H1 (cell line): ENCODE measurements at regions not wholly inside any gene's neighbourhood (a gene's known extent, or its start where the extent isn't known, plus 50 kb on each side); places are given as distances from the start of the nearest gene placed in this dataset.

Source experiments
- CTCF ChIA-PET: fragments of 300-600 bp; sonication (Branson Sonifier 250); formaldehyde crosslinking; loops from one replicate; lab custom pipeline; 2021; ENCODE audit not compliant: partially characterized antibody; lab: Charles Lee
- POLR2A ChIA-PET: fragments of 300-600 bp; sonication (Branson Sonifier 250); formaldehyde crosslinking; loops from one replicate; lab custom pipeline; 2021; ENCODE audit warnings: inconsistent platforms; ENCODE audit not compliant: partially characterized antibody; lab: Charles Lee
- DNase-seq, 2 experiments: peaks; one replicate each; pipeline versions ENCODE4 v3.0.0 to v3.0.0-alpha.2; 2010 to 2022; ENCODE audit warnings: low spot score in 2 of 2, low read depth in 1 of 2, mixed read lengths in 1 of 2
- FAIRE-seq: peaks from 2 replicates; lab custom pipeline; 2011; peaks lifted over from hg19 to GRCh38; lab: Jason Lieb, UNC
- H2AFZ ChIP-seq: 2 replicates; pipeline ENCODE4 v1.8.1; 2012; ENCODE audit warnings: low read length, inconsistent platforms
- H2AK5ac ChIP-seq: 2 replicates; pipeline ENCODE4 v1.6.1; 2013; ENCODE audit warnings: low read depth, low read length
- H2BK120ac ChIP-seq: replicated peaks from 2 replicates; pipeline ENCODE3; 2013; ENCODE audit warnings: low read depth, low read length, inconsistent platforms
- H2BK12ac ChIP-seq: 2 replicates; pipeline ENCODE4 v1.6.1; 2013; ENCODE audit warnings: low read depth, low read length
- H2BK15ac ChIP-seq: 2 replicates; pipeline ENCODE4 v1.6.1; 2013; ENCODE audit warnings: low read length
- H2BK20ac ChIP-seq: 2 replicates; pipeline ENCODE4 v1.6.1; 2013; ENCODE audit warnings: low read length
- H2BK5ac ChIP-seq: 2 replicates; pipeline ENCODE4 v1.6.1; 2013; ENCODE audit warnings: low read depth, low read length
- H3K14ac ChIP-seq: 2 replicates; pipeline ENCODE4 v1.6.1; 2013; ENCODE audit warnings: inconsistent platforms; ENCODE audit not compliant: insufficient read length
- H3K18ac ChIP-seq: 2 replicates; pipeline ENCODE4 v1.6.1; 2013; ENCODE audit warnings: low read length; ENCODE audit errors: extremely low read depth
- H3K23ac ChIP-seq: 2 replicates; pipeline ENCODE4 v1.6.1; 2013; ENCODE audit warnings: inconsistent platforms; ENCODE audit not compliant: insufficient read length
- H3K23me2 ChIP-seq: 2 replicates; pipeline ENCODE4 v1.6.1; 2013; ENCODE audit warnings: low read depth, low read length
- H3K27ac ChIP-seq: 2 replicates; pipeline ENCODE4 v1.6.1; 2011; ENCODE audit warnings: low read depth, low read length, inconsistent platforms
- H3K27me3 ChIP-seq, 4 experiments: replicated peaks in 1 of 4; 1 replicate in 1 of 4; 2 replicates in 3 of 4; pipeline versions ENCODE4 v1.6.1 to v1.8.1; 2011 to 2013; ENCODE audit warnings: low read length in 3 of 4, mild to moderate bottlenecking in 3 of 4, inconsistent platforms in 2 of 4, mixed read lengths in 2 of 4, moderate library complexity in 1 of 4; ENCODE audit not compliant: control insufficient read depth in 3 of 4, insufficient read depth in 3 of 4; ENCODE audit errors: extremely low read depth in 1 of 4
- H3K36me3 ChIP-seq, 4 experiments: 2 replicates each; pipeline versions ENCODE4 v1.6.1 to v1.8.1; 2011 to 2013; ENCODE audit warnings: mild to moderate bottlenecking in 4 of 4, low read length in 3 of 4, moderate library complexity in 2 of 4, control low read depth in 1 of 4, inconsistent platforms in 1 of 4; ENCODE audit not compliant: insufficient read depth in 4 of 4, control insufficient read depth in 2 of 4
- H3K4ac ChIP-seq: replicated peaks from 2 replicates; pipeline ENCODE3; 2013; ENCODE audit warnings: low read length, low read depth, mixed read lengths, inconsistent platforms; ENCODE audit not compliant: insufficient read length
- H3K4me1 ChIP-seq, 4 experiments: replicated peaks in 1 of 4; 1 replicate in 1 of 4; 2 replicates in 3 of 4; pipeline versions ENCODE4 v1.6.1 to v1.8.1; 2011 to 2013; ENCODE audit warnings: low read length in 3 of 4, inconsistent platforms in 2 of 4, mixed read lengths in 1 of 4; ENCODE audit not compliant: insufficient read depth in 4 of 4, control insufficient read depth in 3 of 4
- H3K4me2 ChIP-seq, 2 experiments: 2 replicates each; pipeline versions ENCODE4 v1.6.1 to v1.8.1; 2011 to 2013; ENCODE audit warnings: low read depth in 2 of 2, low read length in 2 of 2, control low read depth in 1 of 2, inconsistent platforms in 1 of 2, mild to moderate bottlenecking in 1 of 2; ENCODE audit not compliant: insufficient read depth in 1 of 2
- H3K4me3 ChIP-seq, 4 experiments: fragments of 200-600, 300-600 bp in 1 of 4; sonication (generic), shearing (Covaris generic), sonication (Bioruptor Twin) in 1 of 4; 2 replicates each; pipeline versions ENCODE4 v1.5.1 to v1.8.1; 2011 to 2016; ENCODE audit warnings: low read length in 4 of 4, low read depth in 3 of 4, control low read depth in 2 of 4, inconsistent platforms in 2 of 4, mild to moderate bottlenecking in 2 of 4, mixed read lengths in 1 of 4, moderate library complexity in 1 of 4; ENCODE audit not compliant: insufficient read depth in 2 of 4; ENCODE audit errors: extremely low read depth in 1 of 4
- H3K56ac ChIP-seq: replicated peaks from 2 replicates; pipeline ENCODE3; 2013; ENCODE audit warnings: low read depth, mild to moderate bottlenecking, mixed read lengths, low read length, inconsistent platforms; ENCODE audit not compliant: insufficient read length
- H3K79me1 ChIP-seq: 2 replicates; pipeline ENCODE4 v1.6.1; 2013; ENCODE audit warnings: low read depth, low read length, control low read depth
- H3K79me2 ChIP-seq, 2 experiments: 2 replicates each; pipeline versions ENCODE4 v1.6.1 to v1.8.1; 2012 to 2013; ENCODE audit warnings: low read length in 2 of 2, mild to moderate bottlenecking in 2 of 2, inconsistent platforms in 1 of 2; ENCODE audit not compliant: insufficient read depth in 2 of 2, control insufficient read depth in 1 of 2
- H3K9ac ChIP-seq, 4 experiments: replicated peaks in 1 of 4; 1 replicate in 1 of 4; 2 replicates in 3 of 4; pipeline versions ENCODE4 v1.6.1 to v1.8.1; 2011 to 2013; ENCODE audit warnings: low read depth in 3 of 4, low read length in 3 of 4, control low read depth in 2 of 4, mild to moderate bottlenecking in 2 of 4, moderate library complexity in 2 of 4, inconsistent platforms in 1 of 4; ENCODE audit errors: extremely low read depth in 1 of 4
- H3K9me3 ChIP-seq, 2 experiments: 2 replicates each; pipeline versions ENCODE4 v1.6.1 to v1.8.1; 2012 to 2013; ENCODE audit warnings: mild to moderate bottlenecking in 2 of 2, moderate library complexity in 2 of 2, control low read depth in 1 of 2, inconsistent platforms in 1 of 2, low read depth in 1 of 2, low read length in 1 of 2, mixed read lengths in 1 of 2; ENCODE audit not compliant: insufficient read depth in 2 of 2
- H4K20me1 ChIP-seq, 2 experiments: replicated peaks in 1 of 2; 2 replicates each; pipeline versions ENCODE3 to v1.8.1; 2011 to 2013; ENCODE audit warnings: inconsistent platforms in 2 of 2, low read length in 2 of 2, mild to moderate bottlenecking in 1 of 2; ENCODE audit not compliant: insufficient read depth in 2 of 2, control insufficient read depth in 1 of 2
- H4K5ac ChIP-seq: 2 replicates; pipeline ENCODE4 v1.6.1; 2013; ENCODE audit warnings: low read length, low read depth, mixed read lengths, inconsistent platforms; ENCODE audit not compliant: insufficient read length
- H4K8ac ChIP-seq: 2 replicates; pipeline ENCODE4 v1.8.0; 2013; ENCODE audit warnings: mild to moderate bottlenecking, moderate library complexity, low read length, inconsistent platforms; ENCODE audit not compliant: insufficient read depth; ENCODE audit errors: extremely low read depth
- H4K91ac ChIP-seq: replicated peaks from 2 replicates; pipeline ENCODE3; 2013; ENCODE audit warnings: low read length, mixed read lengths, inconsistent platforms; ENCODE audit not compliant: insufficient read length
- BACH1 ChIP-seq: IDR thresholded peaks from 2 replicates; pipeline ENCODE4 v1.6.1; 2012; ENCODE audit warnings: low read length, improper control_type of control experiment
- CBX8 ChIP-seq: fragments of 300-800, 300-1000 bp; sonication (generic); IDR thresholded peaks from 2 replicates; pipeline ENCODE4 v1.7.1; 2016; ENCODE audit warnings: low read depth, low read length, borderline replicate concordance
- JUN ChIP-seq: IDR thresholded peaks from 2 replicates; pipeline ENCODE4 v1.6.1; 2011; ENCODE audit warnings: low read depth, mild to moderate bottlenecking, improper control_type of control experiment, low read length
- JUND ChIP-seq: IDR thresholded peaks from 2 replicates; pipeline ENCODE4 v1.6.1; 2011; ENCODE audit warnings: mild to moderate bottlenecking, improper control_type of control experiment, low read length
- KDM1A ChIP-seq: fragments of 200-600, 300-600 bp; sonication (generic); IDR thresholded peaks from 2 replicates; pipeline ENCODE4 v1.7.1; 2016; ENCODE audit warnings: mild to moderate bottlenecking, low read length, borderline replicate concordance
- NANOG ChIP-seq: IDR thresholded peaks from 2 replicates; pipeline ENCODE4 v1.6.1; 2011; ENCODE audit warnings: low read length, low read depth, mild to moderate bottlenecking, inconsistent platforms; ENCODE audit not compliant: insufficient read depth, poor library complexity, severe bottlenecking
- PHF8 ChIP-seq: fragments of 200-600 bp; sonication (generic); conservative IDR thresholded peaks from 2 replicates; pipeline ENCODE4 v1.7.1; 2012; ENCODE audit warnings: low read depth, mild to moderate bottlenecking, inconsistent platforms, low read length, moderate library complexity
- RFX5 ChIP-seq: IDR thresholded peaks from 2 replicates; pipeline ENCODE4 v1.6.1; 2011; ENCODE audit warnings: low read depth, low read length, improper control_type of control experiment, borderline replicate concordance
- RXRA ChIP-seq: IDR thresholded peaks from 2 replicates; pipeline ENCODE4 v1.6.1; 2011; ENCODE audit warnings: low read depth, mild to moderate bottlenecking, low read length, moderate library complexity; ENCODE audit not compliant: insufficient read depth
- SIX5 ChIP-seq: IDR thresholded peaks from 2 replicates; pipeline ENCODE4 v1.6.1; 2011; ENCODE audit warnings: mild to moderate bottlenecking, low read depth, low read length
- SP4 ChIP-seq: IDR thresholded peaks from 2 replicates; pipeline ENCODE4 v1.6.1; 2012; ENCODE audit warnings: low read length, inconsistent platforms
- YY1 ChIP-seq: IDR thresholded peaks from 2 replicates; pipeline ENCODE4 v1.6.1; 2011; ENCODE audit warnings: low read depth, mild to moderate bottlenecking, low read length
- ZNF274 ChIP-seq: IDR thresholded peaks from 2 replicates; pipeline ENCODE4 v1.7.0; 2012; ENCODE audit warnings: low read length, borderline replicate concordance; ENCODE audit errors: extremely low read depth
- WGBS, 2 experiments: shearing (Covaris generic) in 1 of 2; methylation state at CpG; one replicate each; pipeline versions ENCODE4 v1.1.6 to v1.1.7; 2013 to 2015; ENCODE audit warnings: low lambda C conversion rate in 2 of 2, mixed read lengths in 2 of 2, inconsistent platforms in 1 of 2, low coverage in 1 of 2, missing lambda C conversion rate in 1 of 2; ENCODE audit not compliant: insufficient replicate concordance in 2 of 2, insufficient coverage in 1 of 2, insufficient read length in 1 of 2; ENCODE audit errors: extremely low coverage in 1 of 2, missing lambda C conversion rate in 1 of 2; 5-methylcytosine and 5-hydroxymethylcytosine counted together
- TF ChIP-seq, protein P1 (sequence below): IDR thresholded peaks from 2 replicates; pipeline ENCODE4 v1.6.1; 2012; ENCODE audit warnings: inconsistent platforms
- TF ChIP-seq, protein P2 (sequence below): IDR thresholded peaks from 2 replicates; pipeline ENCODE4 v1.6.1; 2011; ENCODE audit warnings: low read depth, mild to moderate bottlenecking, low read length; ENCODE audit not compliant: insufficient read depth

DNA sequence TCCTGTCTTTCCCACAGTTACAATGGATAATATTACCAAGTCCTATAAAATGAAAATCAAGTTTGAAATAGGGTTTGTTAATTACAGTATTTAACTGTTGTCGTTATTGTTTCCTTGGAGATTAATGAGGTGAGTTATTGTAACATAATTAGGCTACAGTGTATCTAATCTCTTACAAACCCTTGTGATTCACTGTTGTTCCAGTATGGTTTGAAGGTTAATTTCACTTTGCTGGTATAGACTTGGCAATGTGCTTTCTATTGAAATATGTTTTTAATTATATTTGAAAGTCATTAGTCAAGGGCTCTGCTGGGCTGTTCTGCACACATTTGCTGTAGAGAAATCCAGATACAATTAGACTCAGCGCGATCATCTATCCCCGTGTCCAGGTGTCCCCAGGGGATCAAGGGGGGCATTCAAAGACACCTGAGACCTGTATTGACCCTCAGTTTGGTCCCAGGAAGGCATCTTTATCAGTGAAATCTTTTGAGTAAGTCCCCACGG lies 624.6 kb upstream of the EEF2KMT start:
- H2AFZ ChIP-seq: no peak overlapping the region
- H3K23ac ChIP-seq: no peak overlapping the region
- H3K9me3 ChIP-seq: no peaks in the 10 kb centered on the region
- no peak overlapping the region for H3K4ac ChIP-seq
- no peak overlapping the region for H3K4me2 ChIP-seq
- H3K14ac ChIP-seq: no peak overlapping the region
- no peak overlapping the region for H3K4me3 ChIP-seq
- no peak for DNase-seq
- no peak overlapping the region for H3K18ac ChIP-seq
- H3K56ac ChIP-seq: no peak overlapping the region
- no peak overlapping the region for H4K5ac ChIP-seq
- H2AK5ac ChIP-seq: no peak overlapping the region
- 93% methylated on average over 5 of the region's 5 CpGs; no CpG with 5 or more reads in 1 of the 2 experiments for WGBS, 2 experiments
- no peaks in the 10 kb centered on the region for H3K4me1 ChIP-seq
- no peak overlapping the region for H2BK20ac ChIP-seq
- no peak overlapping the region for H4K91ac ChIP-seq
- FAIRE-seq: no peak
- no peaks in the 10 kb centered on the region for H4K20me1 ChIP-seq
- H2BK12ac ChIP-seq: no peak overlapping the region
- H3K79me2 ChIP-seq: no peaks in the 10 kb centered on the region
- no peak overlapping the region for H2BK5ac ChIP-seq
- POLR2A ChIA-PET: no interaction called here
- H2BK120ac ChIP-seq: no peak overlapping the region
- H2BK15ac ChIP-seq: no peak overlapping the region
- H4K8ac ChIP-seq: no peak overlapping the region
- H3K9ac ChIP-seq: no peak overlapping the region
- peaks cover 2% of the 10 kb centered on the region; the same call in 1 of the 2 replicates for H3K23me2 ChIP-seq
- H3K27ac ChIP-seq: no peak overlapping the region
- H3K36me3 ChIP-seq: no peaks in the 10 kb centered on the region
- TF ChIP-seq PHF8 (no peak), CBX8 (no peak), YY1 (no peak), JUND (no peak), SIX5 (no peak), NANOG (no peak), RFX5 (no peak), JUN (no peak), ZNF274 (no peak), BACH1 (no peak), KDM1A (no peak), RXRA (no peak), SP4 (no peak)
- TF ChIP-seq, protein P1, sequence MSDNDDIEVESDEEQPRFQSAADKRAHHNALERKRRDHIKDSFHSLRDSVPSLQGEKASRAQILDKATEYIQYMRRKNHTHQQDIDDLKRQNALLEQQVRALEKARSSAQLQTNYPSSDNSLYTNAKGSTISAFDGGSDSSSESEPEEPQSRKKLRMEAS: no peak
- TF ChIP-seq, protein P2, sequence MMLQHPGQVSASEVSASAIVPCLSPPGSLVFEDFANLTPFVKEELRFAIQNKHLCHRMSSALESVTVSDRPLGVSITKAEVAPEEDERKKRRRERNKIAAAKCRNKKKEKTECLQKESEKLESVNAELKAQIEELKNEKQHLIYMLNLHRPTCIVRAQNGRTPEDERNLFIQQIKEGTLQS: no peak
- H3K27me3 ChIP-seq: no peaks in the 10 kb centered on the region
- no peaks in the 10 kb centered on the region; the same call in 1 of the 2 replicates for H3K79me1 ChIP-seq
- CTCF ChIA-PET: no interaction called here
